HL-60 (cell line): ENCODE measurements at regions not wholly inside any gene's neighbourhood (a gene's known extent, or its start where the extent isn't known, plus 50 kb on each side); places are given as distances from the start of the nearest gene placed in this dataset.

Source experiments
- CTCF ChIP-seq: IDR thresholded peaks from one replicate; pipeline ENCODE4 v1.5.1; 2011; ENCODE audit warnings: low read length, control low read depth, inconsistent platforms; ENCODE audit not compliant: insufficient read depth
- POLR2AphosphoS5 ChIP-seq: IDR thresholded peaks from 2 replicates; pipeline ENCODE4 v1.6.1; 2012; ENCODE audit warnings: low read depth
- REST ChIP-seq: IDR thresholded peaks from 2 replicates; pipeline ENCODE4 v1.6.1; 2012; ENCODE audit warnings: low read depth; ENCODE audit not compliant: insufficient replicate concordance

GRCh38 chr2:7931808-7932207, 750.0 kb upstream of the ID2 start:
- TF ChIP-seq CTCF (no peak), POLR2AphosphoS5 (no peak), REST (no peak)
